CD4-positive, alpha-beta T cell (primary cell): ENCODE measurements at regions not wholly inside any gene's neighbourhood (a gene's known extent, or its start where the extent isn't known, plus 50 kb on each side); places are given as distances from the start of the nearest gene placed in this dataset.

ENCODE experiments used
- ATAC-seq: fragments of 200-7000 bp; cut with Tn5 transposase; one replicate; pipeline ENCODE4 v1.10.0; 2022; ENCODE audit warnings: mild to moderate bottlenecking; ENCODE audit not compliant: poor library complexity
- CTCF ChIA-PET: fragments of 350-600 bp; sonication (Branson Sonifier 250); formaldehyde crosslinking; loops from one replicate; lab custom pipeline; 2021; ENCODE audit warnings: antibody characterized with exemption, inconsistent platforms; lab: Charles Lee
- POLR2A ChIA-PET: fragments of 350-600 bp; sonication (Branson Sonifier 250); formaldehyde crosslinking; loops from one replicate; lab custom pipeline; 2021; ENCODE audit warnings: antibody characterized with exemption, inconsistent platforms; lab: Charles Lee
- DNase-seq, 14 experiments: peaks; one replicate each; pipeline ENCODE4 v3.0.0-alpha.2; 2013 to 2020; ENCODE audit warnings: mixed read lengths in 2 of 14
- H3K27ac ChIP-seq, 2 donors: one replicate each; pipeline versions ENCODE4 v1.5.1 to v1.7.0; 2013; ENCODE audit warnings: low read length in 2 of 2, low read depth in 1 of 2, mild to moderate bottlenecking in 1 of 2
- H3K27me3 ChIP-seq, 2 experiments: 1 replicate in 1 of 2; 2 replicates in 1 of 2; pipeline versions ENCODE4 v1.6.1 to v1.7.0; 2013; ENCODE audit warnings: low read length in 2 of 2, control low read depth in 1 of 2, mild to moderate bottlenecking in 1 of 2, moderate library complexity in 1 of 2; ENCODE audit not compliant: insufficient read depth in 2 of 2, control insufficient read depth in 1 of 2
- H3K36me3 ChIP-seq: one replicate; pipeline ENCODE4 v1.6.1; 2013; ENCODE audit warnings: low read length, control low read depth; ENCODE audit not compliant: insufficient read depth
- H3K4me1 ChIP-seq: one replicate; pipeline ENCODE4 v1.6.1; 2013; ENCODE audit warnings: low read length, control low read depth; ENCODE audit not compliant: insufficient read depth
- H3K4me3 ChIP-seq: one replicate; pipeline ENCODE4 v1.5.1; 2013; ENCODE audit warnings: mild to moderate bottlenecking, low read length, moderate library complexity
- H3K9me3 ChIP-seq, 2 experiments: 1 replicate in 1 of 2; 2 replicates in 1 of 2; pipeline versions ENCODE4 v1.6.1 to v1.7.0; 2013; ENCODE audit warnings: low read length in 2 of 2, mild to moderate bottlenecking in 2 of 2, control low read depth in 1 of 2, moderate library complexity in 1 of 2; ENCODE audit not compliant: control insufficient read depth in 1 of 2, insufficient read depth in 1 of 2
- H3K27ac Mint-ChIP-seq: one replicate; pipeline ENCODE4 v1.8.0; 2020; ENCODE audit warnings: mixed read lengths
- H3K27me3 Mint-ChIP-seq: one replicate; pipeline ENCODE4 v1.8.0; 2021; ENCODE audit warnings: mixed read lengths
- H3K36me3 Mint-ChIP-seq: one replicate; pipeline ENCODE4 v1.8.0; 2021; ENCODE audit warnings: low read depth, mixed read lengths
- H3K4me1 Mint-ChIP-seq: one replicate; pipeline ENCODE4 v1.8.0; 2021; ENCODE audit warnings: low read depth, mixed read lengths
- H3K4me3 Mint-ChIP-seq: one replicate; pipeline ENCODE4 v1.8.0; 2020; ENCODE audit warnings: mild to moderate bottlenecking, mixed read lengths
- H3K9me3 Mint-ChIP-seq: one replicate; pipeline ENCODE4 v1.8.0; 2020; ENCODE audit warnings: mixed read lengths
- intact Hi-C, 2 experiments: fragments of 100-400 bp; cut with DNase I in 1 of 2; cut with micrococcal nuclease in 1 of 2; formaldehyde crosslinking; loops; one replicate each; pipeline versions ENCODE4 v1.15.1 to v1.9.0; 2023 to 2025; cut with DNase I, micrococcal nuclease
- TF ChIP-seq, protein P1 (sequence below): fragments of 200-600 bp; IDR thresholded peaks from one replicate; pipeline ENCODE4 v1.8.0; 2022; ENCODE audit warnings: antibody characterized with exemption, mild to moderate bottlenecking

DNA sequence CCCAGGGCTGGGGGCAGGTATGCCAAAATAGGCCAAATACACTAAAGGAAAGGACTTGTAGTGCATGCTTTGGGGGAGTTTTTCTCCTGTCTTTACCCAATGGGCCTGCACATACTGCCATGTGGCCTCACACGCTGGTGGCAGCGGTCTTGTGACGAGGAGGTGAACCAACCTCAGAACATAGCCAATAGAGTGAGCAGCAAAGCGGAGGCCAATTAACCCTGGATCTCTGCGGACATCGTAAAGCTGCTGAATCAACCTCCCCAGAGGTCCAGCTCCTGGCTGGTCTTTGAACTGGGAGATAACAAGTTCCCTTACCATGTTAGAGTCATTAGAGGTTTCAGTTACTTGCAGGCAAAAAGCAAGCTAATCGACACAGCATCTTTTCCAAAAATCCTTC lies 280.1 kb downstream of the PREX1 start:
- Histone ChIP-seq H3K9me3 (peaks cover 0 to 8% of the 10 kb centered on the region in 2 experiments), H3K36me3 (no peaks in the 10 kb centered on the region), H3K27me3 (peaks cover 8 to 11% of the 10 kb centered on the region in 2 experiments), H3K4me3 (no peak overlapping the region), H3K4me1 (no peaks in the 10 kb centered on the region), H3K27ac (no peak overlapping the region)
- ATAC-seq, result no peak
- intact Hi-C loops, result no loop called here
- Mint-ChIP-seq H3K27me3 (peaks cover 33% of the 10 kb centered on the region), H3K27ac (no peak overlapping the region), H3K36me3 (no peaks in the 10 kb centered on the region), H3K4me1 (no peaks in the 10 kb centered on the region), H3K4me3 (no peak overlapping the region), H3K9me3 (no peaks in the 10 kb centered on the region)
- ChIA-PET POLR2A (interaction anchor here (0.6 kb wide), 1 partner anchor 894 kb away, joined by 6 read pairs; no protein-coding TSS in a partner anchor), CTCF (no interaction called here)
- TF ChIP-seq, protein P1, sequence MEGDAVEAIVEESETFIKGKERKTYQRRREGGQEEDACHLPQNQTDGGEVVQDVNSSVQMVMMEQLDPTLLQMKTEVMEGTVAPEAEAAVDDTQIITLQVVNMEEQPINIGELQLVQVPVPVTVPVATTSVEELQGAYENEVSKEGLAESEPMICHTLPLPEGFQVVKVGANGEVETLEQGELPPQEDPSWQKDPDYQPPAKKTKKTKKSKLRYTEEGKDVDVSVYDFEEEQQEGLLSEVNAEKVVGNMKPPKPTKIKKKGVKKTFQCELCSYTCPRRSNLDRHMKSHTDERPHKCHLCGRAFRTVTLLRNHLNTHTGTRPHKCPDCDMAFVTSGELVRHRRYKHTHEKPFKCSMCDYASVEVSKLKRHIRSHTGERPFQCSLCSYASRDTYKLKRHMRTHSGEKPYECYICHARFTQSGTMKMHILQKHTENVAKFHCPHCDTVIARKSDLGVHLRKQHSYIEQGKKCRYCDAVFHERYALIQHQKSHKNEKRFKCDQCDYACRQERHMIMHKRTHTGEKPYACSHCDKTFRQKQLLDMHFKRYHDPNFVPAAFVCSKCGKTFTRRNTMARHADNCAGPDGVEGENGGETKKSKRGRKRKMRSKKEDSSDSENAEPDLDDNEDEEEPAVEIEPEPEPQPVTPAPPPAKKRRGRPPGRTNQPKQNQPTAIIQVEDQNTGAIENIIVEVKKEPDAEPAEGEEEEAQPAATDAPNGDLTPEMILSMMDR, result no peak
- DNase-seq, result no peak

DNA sequence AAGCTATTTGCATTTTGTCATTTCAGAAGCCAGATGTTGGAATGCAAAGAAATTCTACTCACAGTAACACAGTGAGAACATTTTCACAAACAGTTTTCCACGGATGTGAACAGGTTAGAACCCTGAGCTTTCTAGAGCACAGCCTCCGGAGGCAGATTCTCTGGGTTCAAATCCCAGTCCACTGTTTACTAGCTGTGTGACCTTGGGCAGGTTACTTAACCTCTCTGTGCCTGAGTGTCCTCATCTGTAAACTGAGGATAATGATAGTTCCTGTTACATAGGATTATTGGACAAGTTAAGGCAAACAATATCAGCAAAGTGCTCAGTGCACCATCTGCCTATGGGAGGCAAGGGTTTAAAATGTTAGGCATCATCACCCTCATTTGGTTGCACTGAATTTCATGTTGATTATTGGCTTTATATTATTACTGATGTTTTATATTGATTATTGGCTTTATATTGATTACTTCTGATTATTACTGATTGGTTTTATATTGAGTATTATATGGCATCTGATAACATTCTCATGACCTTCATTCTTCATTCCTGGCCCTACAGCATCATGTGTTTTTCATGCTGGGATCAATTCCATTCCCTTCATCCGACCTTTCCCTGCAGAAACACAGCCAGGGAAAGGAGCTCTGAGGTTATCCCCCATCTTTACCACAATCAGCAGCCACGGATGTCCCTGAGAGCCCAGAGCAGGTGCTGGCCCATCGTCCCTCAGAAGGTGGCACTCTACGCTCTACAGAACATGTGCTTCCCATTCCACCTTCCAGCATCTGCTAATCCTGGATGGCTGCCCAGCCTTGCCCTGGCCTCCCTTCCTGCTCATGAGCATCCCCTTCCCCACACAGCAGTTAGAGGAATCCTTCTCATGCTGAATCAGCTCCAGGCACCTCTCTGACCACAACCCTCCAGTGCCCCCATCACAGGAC lies 283.1 kb downstream of the PREX1 start:
- Histone ChIP-seq H3K9me3 (peaks cover 0 to 11% of the 10 kb centered on the region in 2 experiments), H3K4me1 (no peaks in the 10 kb centered on the region), H3K36me3 (no peaks in the 10 kb centered on the region), H3K4me3 (no peak overlapping the region), H3K27me3 (peaks cover 8 to 19% of the 10 kb centered on the region in 2 experiments), H3K27ac (no peak overlapping the region)
- H3K9me3 Mint-ChIP-seq, result no peaks in the 10 kb centered on the region
- H3K4me1 Mint-ChIP-seq, result no peaks in the 10 kb centered on the region
- no peak overlapping the region for H3K27ac Mint-ChIP-seq
- H3K4me3 Mint-ChIP-seq, result no peak overlapping the region
- ChIA-PET POLR2A (no interaction called here), CTCF (no interaction called here)
- DNase-seq (no peak), ATAC-seq (no peak)
- TF ChIP-seq, protein P1, result no peak
- intact Hi-C loops, result no loop called here
- no peaks in the 10 kb centered on the region for H3K36me3 Mint-ChIP-seq
- peaks cover 50% of the 10 kb centered on the region for H3K27me3 Mint-ChIP-seq

DNA sequence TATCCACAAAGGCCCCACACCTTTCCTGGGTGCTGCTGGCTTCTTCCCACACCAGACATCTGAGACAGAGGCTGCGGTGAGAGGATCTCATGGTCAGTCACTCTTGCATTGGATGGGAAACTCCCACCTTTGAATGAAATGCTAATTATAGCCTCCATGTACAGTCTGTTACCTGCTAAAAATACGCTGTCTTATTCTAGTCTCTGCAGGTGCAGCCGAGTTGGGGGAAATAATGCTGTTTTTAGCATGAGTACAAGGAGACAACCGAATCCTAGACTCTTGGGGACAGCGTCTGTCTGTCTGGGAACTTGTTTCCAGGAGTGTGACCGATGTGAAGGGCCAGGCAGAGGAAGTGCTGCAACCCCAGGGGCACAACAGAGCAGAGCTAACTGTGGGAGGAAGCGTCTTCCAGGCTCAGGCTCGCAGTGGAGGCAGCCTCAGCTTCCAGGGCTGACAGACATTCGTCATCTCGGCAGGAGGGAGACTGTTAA lies 286.2 kb downstream of the PREX1 start:
- CTCF ChIA-PET, result no interaction called here
- DNase-seq (no peak), ATAC-seq (no peak)
- Mint-ChIP-seq H3K36me3 (no peaks in the 10 kb centered on the region), H3K9me3 (no peaks in the 10 kb centered on the region), H3K27me3 (peaks cover 44% of the 10 kb centered on the region), H3K4me1 (no peaks in the 10 kb centered on the region), H3K27ac (no peak overlapping the region), H3K4me3 (no peak overlapping the region)
- Histone ChIP-seq H3K27me3 (peaks cover 8 to 19% of the 10 kb centered on the region in 2 experiments), H3K4me1 (no peaks in the 10 kb centered on the region), H3K36me3 (no peaks in the 10 kb centered on the region), H3K27ac (no peak overlapping the region), H3K9me3 (peaks cover 0 to 11% of the 10 kb centered on the region in 2 experiments), H3K4me3 (no peak overlapping the region)
- intact Hi-C loops, result no loop called here
- POLR2A ChIA-PET, result no interaction called here
- TF ChIP-seq, protein P1, result no peak
